ENCODE measurements at regions not wholly inside any gene's neighbourhood (a gene's known extent, or its start where the extent isn't known, plus 50 kb on each side); places are given as distances from the start of the nearest gene placed in this dataset.

DNA sequence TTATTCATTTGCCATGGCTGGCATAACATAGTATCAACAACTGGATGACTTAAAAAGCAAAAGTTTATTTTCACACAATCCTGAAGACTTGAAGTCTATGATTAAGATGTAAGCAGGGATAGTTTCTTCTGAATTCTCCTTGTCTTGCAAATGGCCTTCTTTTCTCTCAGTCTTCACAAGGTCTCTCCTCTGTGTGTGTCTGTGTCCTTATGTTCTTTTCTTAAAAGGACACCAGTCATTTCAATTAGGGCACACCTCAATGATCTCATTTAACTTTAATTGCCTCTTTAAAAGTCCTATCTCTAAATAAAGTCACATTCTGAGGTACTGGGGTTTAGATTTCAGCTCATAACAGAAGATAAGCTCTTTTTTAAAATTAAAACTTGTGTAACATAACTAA, 399.7 kb downstream of the PABPC4L start:
- TF ChIP-seq KLF1 (tag by site-specific recombination; IDR thresholded peaks at IDR 0.05) (no peak), SALL2 (tag by site-specific recombination; IDR thresholded peaks at IDR 0.05; ENCODE audit: borderline replicate concordance) (no peak), ZFHX2 (tag by site-specific recombination; conservative IDR thresholded peaks at IDR 0.05) (no peak), REST (tag by site-specific recombination; IDR thresholded peaks at IDR 0.05) (no peak), CTCF (tag by site-specific recombination; IDR thresholded peaks at IDR 0.05) (no peak), YY1 (tag by site-specific recombination; IDR thresholded peaks at IDR 0.05) (no peak), ZNF488 (tag by site-specific recombination; IDR thresholded peaks at IDR 0.05) (no peak), ZNF513 (tag by site-specific recombination; IDR thresholded peaks at IDR 0.05) (no peak), ZBTB1 (tag by site-specific recombination; IDR thresholded peaks at IDR 0.05) (no peak), ZNF544 (tag by site-specific recombination; IDR thresholded peaks at IDR 0.05) (no peak)
- TF ChIP-seq, protein P1, sequence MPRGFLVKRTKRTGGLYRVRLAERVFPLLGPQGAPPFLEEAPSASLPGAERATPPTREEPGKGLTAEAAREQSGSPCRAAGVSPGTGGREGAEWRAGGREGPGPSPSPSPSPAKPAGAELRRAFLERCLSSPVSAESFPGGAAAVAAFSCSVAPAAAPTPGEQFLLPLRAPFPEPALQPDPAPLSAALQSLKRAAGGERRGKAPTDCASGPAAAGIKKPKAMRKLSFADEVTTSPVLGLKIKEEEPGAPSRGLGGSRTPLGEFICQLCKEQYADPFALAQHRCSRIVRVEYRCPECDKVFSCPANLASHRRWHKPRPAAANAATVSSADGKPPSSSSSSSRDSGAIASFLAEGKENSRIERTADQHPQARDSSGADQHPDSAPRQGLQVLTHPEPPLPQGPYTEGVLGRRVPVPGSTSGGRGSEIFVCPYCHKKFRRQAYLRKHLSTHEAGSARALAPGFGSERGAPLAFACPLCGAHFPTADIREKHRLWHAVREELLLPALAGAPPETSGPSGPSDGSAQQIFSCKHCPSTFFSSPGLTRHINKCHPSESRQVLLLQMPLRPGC (tag by site-specific recombination; IDR thresholded peaks at IDR 0.05) = no peak
